Skeletal muscle tissue (tissue), 3 donors: ENCODE measurements at regions not wholly inside any gene's neighbourhood (a gene's known extent, or its start where the extent isn't known, plus 50 kb on each side); places are given as distances from the start of the nearest gene placed in this dataset.

ENCODE experiments used
- H3K27ac ChIP-seq: one replicate; pipeline ENCODE4 v1.7.0; 2013; ENCODE audit warnings: mild to moderate bottlenecking, low read depth, low read length, inconsistent platforms
- H3K27me3 ChIP-seq, 3 donors: one replicate each; pipeline ENCODE4 v1.7.0; 2013; ENCODE audit warnings: low read length in 3 of 3; ENCODE audit not compliant: control insufficient read depth in 3 of 3, insufficient read depth in 3 of 3
- H3K36me3 ChIP-seq, 3 donors: one replicate each; pipeline ENCODE4 v1.7.0; 2013; ENCODE audit warnings: low read length in 3 of 3; ENCODE audit not compliant: control insufficient read depth in 3 of 3, insufficient read depth in 3 of 3
- H3K4me1 ChIP-seq, 3 donors: one replicate each; pipeline ENCODE4 v1.7.0; 2013; ENCODE audit warnings: low read length in 3 of 3, mild to moderate bottlenecking in 3 of 3; ENCODE audit not compliant: control insufficient read depth in 3 of 3, insufficient read depth in 3 of 3
- H3K4me3 ChIP-seq, 3 donors: one replicate each; pipeline ENCODE4 v1.7.0; 2013; ENCODE audit warnings: low read length in 3 of 3
- H3K9ac ChIP-seq, 3 donors: one replicate each; pipeline ENCODE4 v1.7.0; 2013; ENCODE audit warnings: low read length in 3 of 3, mild to moderate bottlenecking in 3 of 3, moderate library complexity in 2 of 3, low read depth in 1 of 3
- H3K9me3 ChIP-seq, 3 donors: one replicate each; pipeline ENCODE4 v1.7.0; 2013; ENCODE audit warnings: low read length in 3 of 3; ENCODE audit not compliant: control insufficient read depth in 3 of 3
- donor health status: Osteomylitis.

- no peak overlapping the region for H3K27ac ChIP-seq
- peaks cover 0 to 6% (median 0%) of the 10 kb centered on the region in 3 donors for H3K4me1 ChIP-seq
- no peaks in the 10 kb centered on the region for H3K36me3 ChIP-seq
- no peaks in the 10 kb centered on the region for H3K9me3 ChIP-seq
- H3K4me3 ChIP-seq: no peak overlapping the region
- H3K27me3 ChIP-seq: no peaks in the 10 kb centered on the region
- no peak overlapping the region for H3K9ac ChIP-seq
These were observed 139.8 kb downstream of the DACT1 start for GRCh38 chr14:58777541-58777979.

GRCh38 chr14:58778202-58778601 is 140.4 kb downstream of the DACT1 start:
- H3K4me3 ChIP-seq: no peak overlapping the region
- H3K9me3 ChIP-seq: no peaks in the 10 kb centered on the region
- no peak overlapping the region for H3K27ac ChIP-seq
- H3K9ac ChIP-seq: no peak overlapping the region
- peaks cover 0 to 6% (median 0%) of the 10 kb centered on the region in 3 donors for H3K4me1 ChIP-seq
- H3K36me3 ChIP-seq: no peaks in the 10 kb centered on the region
- H3K27me3 ChIP-seq: no peaks in the 10 kb centered on the region

GRCh38 chr14:58779376-58779775 is 141.6 kb downstream of the DACT1 start:
- H3K9ac ChIP-seq: no peak overlapping the region
- H3K4me1 ChIP-seq: peaks cover 0 to 2% (median 0%) of the 10 kb centered on the region in 3 donors
- no peaks in the 10 kb centered on the region for H3K9me3 ChIP-seq
- H3K4me3 ChIP-seq: no peak overlapping the region
- H3K27ac ChIP-seq: no peak overlapping the region
- no peaks in the 10 kb centered on the region for H3K27me3 ChIP-seq
- H3K36me3 ChIP-seq: no peaks in the 10 kb centered on the region

GRCh38 chr14:58780185-58780584 is 142.4 kb downstream of the DACT1 start:
- Histone ChIP-seq H3K4me1 (no peaks in the 10 kb centered on the region), H3K9ac (no peak overlapping the region), H3K36me3 (no peaks in the 10 kb centered on the region), H3K4me3 (no peak overlapping the region), H3K27me3 (no peaks in the 10 kb centered on the region), H3K27ac (no peak overlapping the region), H3K9me3 (no peaks in the 10 kb centered on the region)

- H3K4me1 ChIP-seq: no peaks in the 10 kb centered on the region
- H3K27ac ChIP-seq: no peak overlapping the region
- H3K9me3 ChIP-seq: no peaks in the 10 kb centered on the region
- H3K36me3 ChIP-seq: no peaks in the 10 kb centered on the region
- no peak overlapping the region for H3K9ac ChIP-seq
- no peak overlapping the region for H3K4me3 ChIP-seq
- no peaks in the 10 kb centered on the region for H3K27me3 ChIP-seq
These were observed 142.8 kb downstream of the DACT1 start for GRCh38 chr14:58780605-58781004.

GRCh38 chr14:58782011-58782410 is 144.2 kb downstream of the DACT1 start:
- Histone ChIP-seq H3K27me3 (no peaks in the 10 kb centered on the region), H3K9me3 (no peaks in the 10 kb centered on the region), H3K9ac (no peak overlapping the region)

GRCh38 chr14:58783792-58784511 is 146.2 kb downstream of the DACT1 start:
- Histone ChIP-seq H3K27me3 (no peaks in the 10 kb centered on the region), H3K4me1 (no peaks in the 10 kb centered on the region), H3K4me3 (no peak overlapping the region), H3K36me3 (no peaks in the 10 kb centered on the region), H3K9me3 (no peaks in the 10 kb centered on the region), H3K9ac (no peak overlapping the region), H3K27ac (no peak overlapping the region)

More at GRCh38 chr14:58782011-58782410, 144.2 kb downstream of the DACT1 start:
- no peak overlapping the region for H3K4me3 ChIP-seq
- H3K4me1 ChIP-seq: no peaks in the 10 kb centered on the region
- H3K27ac ChIP-seq: no peak overlapping the region
- H3K36me3 ChIP-seq: no peaks in the 10 kb centered on the region

- Histone ChIP-seq H3K27me3 (no peaks in the 10 kb centered on the region), H3K4me3 (no peak overlapping the region), H3K9me3 (no peaks in the 10 kb centered on the region), H3K27ac (no peak overlapping the region), H3K4me1 (no peaks in the 10 kb centered on the region), H3K36me3 (no peaks in the 10 kb centered on the region), H3K9ac (no peak overlapping the region)
These were observed 147.2 kb downstream of the DACT1 start for GRCh38 chr14:58784931-58785330.

- H3K9me3 ChIP-seq: no peaks in the 10 kb centered on the region
- no peaks in the 10 kb centered on the region for H3K27me3 ChIP-seq
- H3K27ac ChIP-seq: no peak overlapping the region
- no peak overlapping the region for H3K9ac ChIP-seq
- no peaks in the 10 kb centered on the region for H3K4me1 ChIP-seq
- H3K4me3 ChIP-seq: no peak overlapping the region
- no peaks in the 10 kb centered on the region for H3K36me3 ChIP-seq
These were observed 147.9 kb downstream of the DACT1 start for GRCh38 chr14:58785701-58786100.

- Histone ChIP-seq H3K27me3 (no peaks in the 10 kb centered on the region), H3K4me1 (no peaks in the 10 kb centered on the region), H3K4me3 (no peak overlapping the region), H3K36me3 (no peaks in the 10 kb centered on the region), H3K9ac (no peak overlapping the region), H3K27ac (no peak overlapping the region), H3K9me3 (no peaks in the 10 kb centered on the region)
These were observed 149.8 kb downstream of the DACT1 start for GRCh38 chr14:58787592-58787991.
